HG03095 (cell line): ENCODE measurements at regions not wholly inside any gene's neighbourhood (a gene's known extent, or its start where the extent isn't known, plus 50 kb on each side); places are given as distances from the start of the nearest gene placed in this dataset.
A peak's percentile ranks its signal among the peaks of the same experiment; 100 is the strongest.

Experiments used
- ATAC-seq: cut with Tn5 transposase; IDR thresholded peaks from one replicate; pipeline ENCODE4 v1.9.1; 2021; ENCODE audit warnings: moderate library complexity; ENCODE audit not compliant: unreplicated experiment

DNA sequence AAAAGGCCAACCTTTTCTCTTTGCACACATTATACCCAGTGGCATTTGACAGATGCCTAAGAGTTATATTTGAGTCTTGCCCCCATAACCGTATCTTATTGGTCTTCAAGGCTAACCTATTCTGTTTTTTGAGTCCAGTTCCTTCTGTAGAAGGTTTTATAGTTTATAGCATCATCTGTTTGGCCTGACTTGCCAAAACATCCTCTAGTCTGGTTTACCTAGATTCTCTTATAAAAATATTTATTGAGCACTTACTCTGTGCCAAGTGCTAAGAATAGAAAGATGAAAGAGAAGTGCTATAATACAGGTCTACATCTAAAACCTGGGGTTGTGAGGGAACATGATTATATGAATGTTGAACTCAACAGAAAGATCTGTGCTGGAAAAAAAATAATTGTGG lies 55.9 kb upstream of the PIP4K2A start:
- ATAC-seq = no peak

DNA sequence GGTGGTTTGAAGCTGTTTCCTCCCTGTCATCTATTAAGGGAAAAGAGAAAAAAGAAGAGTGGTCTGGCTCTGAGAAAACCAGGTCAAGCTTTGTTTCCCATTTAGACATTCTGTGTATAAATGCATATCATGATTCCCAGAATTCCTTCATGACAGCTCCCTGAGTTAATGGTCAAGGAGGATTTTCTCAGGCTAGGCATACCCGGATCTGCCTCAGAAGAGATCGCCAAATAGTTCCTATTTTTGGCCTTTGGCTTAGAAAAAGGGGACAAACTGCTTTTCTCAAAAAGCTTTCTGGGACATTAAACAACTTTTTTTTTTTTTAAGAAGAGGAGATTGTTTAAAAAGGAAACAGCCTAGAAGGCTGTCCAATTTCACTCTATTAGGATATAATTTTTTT lies 53.5 kb upstream of the PIP4K2A start:
- no peak for ATAC-seq

DNA sequence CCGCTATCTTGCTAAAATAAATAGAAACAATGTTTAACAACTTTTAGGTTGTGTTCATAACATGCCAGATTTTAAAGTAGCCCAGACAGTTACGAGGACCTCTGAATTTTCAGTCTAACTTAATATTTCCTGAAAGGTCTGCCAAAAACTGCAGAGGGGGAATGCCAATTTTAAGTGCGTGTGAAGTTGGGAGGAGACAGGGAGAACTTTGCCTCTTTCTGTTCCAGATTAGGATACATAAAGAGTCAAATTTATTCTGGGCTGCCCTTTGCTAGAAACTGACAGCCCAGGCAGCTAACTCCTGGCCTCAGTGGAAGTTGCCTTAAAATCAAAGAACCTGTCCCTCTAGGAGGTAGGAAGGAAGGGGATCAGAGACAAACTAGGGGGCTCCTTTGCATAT lies 52.3 kb upstream of the PIP4K2A start:
- no peak for ATAC-seq

DNA sequence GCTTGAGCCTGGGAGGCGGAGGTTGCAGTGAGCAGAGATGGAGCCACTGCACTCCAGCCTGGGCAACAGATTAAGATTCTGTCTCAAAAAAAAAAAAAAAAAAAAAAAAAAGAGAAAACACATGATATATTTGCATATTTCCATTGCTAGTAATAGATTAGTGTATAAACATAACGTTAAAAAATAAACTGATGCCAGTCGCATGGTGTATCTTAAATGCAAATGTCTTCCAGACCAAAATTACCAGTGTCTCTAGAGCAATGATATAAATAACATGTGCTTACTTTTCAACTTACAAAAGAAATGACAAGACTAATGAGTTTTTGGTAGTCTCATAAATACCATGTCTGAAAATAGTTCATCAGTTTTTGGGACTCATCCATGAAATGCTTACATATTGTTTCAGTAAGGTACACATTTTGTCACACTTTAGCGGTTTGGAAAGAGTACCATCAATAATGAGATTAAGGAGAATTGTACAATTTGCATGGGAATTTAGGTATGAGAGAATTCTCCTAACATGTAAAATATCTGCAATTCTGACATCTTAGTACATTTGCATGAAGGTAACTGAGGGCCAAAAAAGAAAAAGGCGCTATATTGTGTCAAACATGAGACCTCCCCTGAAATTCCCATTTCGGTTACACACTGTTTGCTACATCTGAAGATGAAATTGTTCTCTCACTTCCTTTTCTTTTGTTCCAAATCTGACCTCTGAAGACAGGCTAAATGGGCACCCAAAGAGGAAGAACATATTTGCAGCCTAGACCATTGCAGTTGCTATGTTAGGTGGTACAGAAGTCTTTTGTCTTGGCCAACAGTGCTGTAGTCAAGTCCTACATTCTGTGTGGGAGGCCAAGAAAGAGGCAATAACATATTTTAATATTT lies 51.5 kb upstream of the PIP4K2A start:
- peak; percentile 63 for ATAC-seq

DNA sequence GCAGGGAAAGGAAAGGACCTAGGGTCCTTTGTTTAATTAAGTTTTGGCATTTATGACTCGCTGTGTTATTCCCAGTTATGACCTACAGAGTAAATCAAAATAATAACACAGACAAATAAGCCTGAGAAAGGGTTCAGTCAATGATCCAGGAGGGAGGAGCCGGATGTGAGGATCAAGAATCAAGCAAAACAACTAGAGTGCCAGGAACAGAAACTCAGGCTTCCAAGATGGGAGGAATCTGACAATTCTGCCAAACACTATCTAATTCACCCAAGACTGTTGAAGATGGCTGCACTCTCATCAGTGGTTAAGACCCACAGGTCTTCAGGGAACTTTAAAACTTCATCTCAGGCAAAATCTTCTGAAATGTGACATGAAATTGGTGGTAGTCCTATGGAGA lies 50.3 kb upstream of the PIP4K2A start:
- ATAC-seq = no peak
